GDM1 (cell line): ENCODE measurements at regions not wholly inside any gene's neighbourhood (a gene's known extent, or its start where the extent isn't known, plus 50 kb on each side); places are given as distances from the start of the nearest gene placed in this dataset.
A peak's percentile ranks its signal among the peaks of the same experiment; 100 is the strongest.

ENCODE experiments used
- DNase-seq: peaks from one replicate; lab custom pipeline; 2025; lab: John Stamatoyannopoulos, UW

DNA sequence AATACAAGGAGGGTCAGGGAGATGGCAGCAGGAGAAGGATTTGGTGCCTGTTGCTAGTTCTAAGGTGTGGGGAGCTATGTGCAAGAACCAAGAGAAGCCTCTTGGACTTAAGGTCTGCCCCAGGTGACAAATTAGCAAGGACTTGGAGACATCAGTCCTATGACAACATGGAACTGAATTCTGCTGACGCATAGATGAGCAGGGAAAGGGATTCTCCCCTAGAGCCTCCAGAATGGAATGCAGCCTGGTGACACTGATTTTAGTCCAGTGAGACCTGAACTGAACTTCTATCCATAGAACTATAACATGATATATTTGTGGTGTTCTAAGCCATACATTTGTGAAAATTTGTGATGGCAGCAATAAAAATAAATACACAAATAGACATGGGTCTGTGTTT is 215.6 kb downstream of the ESM1 start:
- DNase-seq, result no peak

DNA sequence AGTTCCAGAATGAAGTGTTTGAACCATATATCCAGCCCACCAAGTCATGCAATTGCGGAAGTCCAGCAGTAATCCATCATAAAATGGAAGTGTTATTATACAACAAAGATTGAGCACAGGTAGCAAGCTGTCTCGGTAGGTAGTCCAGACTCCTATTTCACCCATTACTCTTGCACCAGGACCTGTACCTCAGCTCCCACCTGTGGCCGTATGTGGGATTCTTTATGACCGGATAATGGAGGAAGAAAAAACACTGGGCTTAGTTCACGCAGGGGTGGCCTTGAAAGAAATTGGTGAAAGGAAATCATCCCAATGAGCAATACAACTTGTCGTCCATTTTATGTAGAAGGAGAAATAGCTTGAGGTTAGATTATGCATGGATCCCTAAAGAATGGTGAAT is 216.3 kb downstream of the ESM1 start:
- DNase-seq, result no peak

DNA sequence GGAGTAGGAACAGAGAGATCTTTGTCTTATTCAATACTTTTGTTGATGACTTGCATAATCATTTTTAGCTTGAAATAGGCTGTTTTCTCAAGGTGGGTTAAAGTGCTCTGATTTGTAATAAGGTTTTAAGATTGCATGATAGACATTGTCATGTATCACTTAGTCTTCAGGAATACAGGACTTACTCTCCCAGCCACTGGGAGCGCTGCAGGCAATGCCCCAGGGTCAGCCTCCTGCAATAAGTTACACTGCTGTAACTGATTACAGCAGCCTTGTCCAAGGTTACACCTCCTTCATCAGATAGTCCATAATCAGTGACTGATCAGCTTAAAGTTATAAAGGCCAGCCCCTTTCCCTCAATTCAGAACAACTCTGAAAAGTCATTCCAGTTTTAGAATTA is 218.6 kb downstream of the ESM1 start:
- no peak for DNase-seq

DNA sequence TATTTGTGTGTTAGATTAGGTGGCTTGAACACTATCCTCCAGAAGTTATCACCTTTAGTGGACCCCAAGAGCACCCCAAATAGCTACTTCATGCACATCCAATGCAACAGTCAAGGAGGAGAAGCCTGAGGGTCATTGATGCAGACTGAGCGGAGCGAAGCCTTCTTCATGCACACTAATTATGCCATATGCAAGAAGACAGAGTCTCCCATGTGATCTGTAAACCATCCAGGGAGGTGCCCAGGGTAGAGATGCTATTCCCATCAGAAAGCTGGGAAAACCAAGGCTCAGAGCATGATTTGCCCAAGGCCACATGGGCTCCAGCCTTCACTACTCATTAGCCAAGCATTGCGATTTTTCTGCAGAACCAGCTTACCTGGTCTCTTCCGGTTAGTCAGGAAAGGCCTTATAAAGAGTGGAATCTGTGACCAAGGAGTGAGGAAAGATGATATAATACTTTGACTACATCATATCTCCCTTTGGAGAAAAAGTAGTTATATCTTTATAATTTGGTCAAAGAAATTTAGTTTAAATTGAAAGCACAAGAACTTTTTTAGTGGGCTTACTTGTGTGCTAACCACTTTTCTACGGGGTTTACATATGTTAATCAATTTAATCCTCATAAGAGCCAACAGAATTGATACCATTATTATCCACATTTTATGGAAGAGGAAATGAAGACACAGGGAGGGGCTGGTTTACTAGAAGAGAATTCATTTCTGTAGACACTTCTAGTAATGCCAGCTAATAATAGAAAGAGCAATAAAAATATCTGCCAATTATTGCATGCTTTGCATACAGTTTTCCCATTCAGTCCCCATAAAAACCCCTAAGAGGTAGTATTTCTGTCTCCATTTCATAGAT is 220.0 kb downstream of the ESM1 start:
- DNase-seq, result no peak

DNA sequence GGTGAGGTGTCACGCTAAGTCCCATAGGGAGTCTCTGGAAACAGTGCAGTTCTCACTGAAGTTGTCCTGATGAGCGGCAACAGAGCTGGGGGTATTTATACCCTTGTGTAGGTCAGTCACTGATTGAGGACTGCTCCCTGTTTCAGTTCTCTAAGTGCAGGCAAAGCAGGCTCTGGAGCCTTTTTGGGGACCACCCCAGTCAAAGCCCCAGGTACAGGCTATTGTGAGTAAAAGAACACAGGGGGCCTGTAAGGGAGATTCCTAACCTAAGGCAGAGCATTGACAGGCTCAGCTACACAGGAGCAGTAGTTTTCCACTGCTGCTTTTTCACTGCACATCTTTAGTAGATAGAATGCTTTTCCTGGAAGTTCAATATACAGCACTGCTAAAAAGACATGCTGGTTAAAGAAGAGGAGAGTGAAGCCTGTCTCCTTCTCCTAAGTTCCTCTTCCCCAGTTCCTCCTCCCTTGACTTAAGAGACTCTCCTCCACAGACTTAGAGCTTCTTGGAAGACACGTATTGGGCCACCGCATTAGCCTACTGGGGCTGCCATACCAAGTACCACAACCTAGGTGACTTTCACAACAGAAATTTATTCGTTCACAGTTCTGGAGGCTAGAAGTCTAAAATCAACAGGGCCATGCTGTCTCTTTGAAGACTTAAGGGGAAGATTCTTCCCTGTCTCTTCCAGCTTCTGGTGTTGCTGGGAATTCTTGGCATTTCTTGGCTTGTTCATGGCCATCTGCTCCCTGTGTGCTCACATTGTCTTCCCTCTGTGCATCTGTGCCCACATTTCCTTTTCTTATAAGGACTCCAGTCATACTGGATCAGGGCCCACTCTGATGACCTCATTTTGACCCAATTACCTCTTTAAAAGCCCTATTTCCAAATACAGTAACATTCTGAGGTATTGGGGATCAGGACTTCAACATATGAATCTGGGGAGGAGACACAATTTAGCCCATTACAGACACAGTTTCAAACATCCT is 221.0 kb downstream of the ESM1 start:
- DNase-seq, result no peak

DNA sequence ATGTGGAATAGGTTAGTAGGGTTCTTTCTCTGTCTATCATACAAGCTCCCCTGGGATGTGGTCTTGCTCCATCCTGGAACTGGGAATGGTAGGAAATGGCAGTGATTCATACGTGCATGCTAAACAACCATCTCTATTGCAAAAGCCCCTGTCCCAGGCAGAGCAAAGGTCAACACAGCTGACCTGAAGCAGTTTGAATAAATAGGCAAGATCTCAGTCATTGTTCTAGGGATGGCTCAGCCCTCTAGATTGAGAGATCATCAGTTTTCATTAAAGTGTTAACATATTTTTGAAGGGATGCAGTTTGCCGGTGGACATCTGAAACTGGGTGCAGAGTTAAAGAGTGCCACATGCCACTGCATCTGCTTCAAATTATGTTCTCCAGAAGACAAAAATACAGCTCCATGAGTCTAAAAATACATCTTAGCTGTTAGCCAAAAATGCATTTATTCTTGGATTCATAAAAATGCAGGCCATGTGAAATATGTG is 224.1 kb downstream of the ESM1 start:
- DNase-seq, result no peak

DNA sequence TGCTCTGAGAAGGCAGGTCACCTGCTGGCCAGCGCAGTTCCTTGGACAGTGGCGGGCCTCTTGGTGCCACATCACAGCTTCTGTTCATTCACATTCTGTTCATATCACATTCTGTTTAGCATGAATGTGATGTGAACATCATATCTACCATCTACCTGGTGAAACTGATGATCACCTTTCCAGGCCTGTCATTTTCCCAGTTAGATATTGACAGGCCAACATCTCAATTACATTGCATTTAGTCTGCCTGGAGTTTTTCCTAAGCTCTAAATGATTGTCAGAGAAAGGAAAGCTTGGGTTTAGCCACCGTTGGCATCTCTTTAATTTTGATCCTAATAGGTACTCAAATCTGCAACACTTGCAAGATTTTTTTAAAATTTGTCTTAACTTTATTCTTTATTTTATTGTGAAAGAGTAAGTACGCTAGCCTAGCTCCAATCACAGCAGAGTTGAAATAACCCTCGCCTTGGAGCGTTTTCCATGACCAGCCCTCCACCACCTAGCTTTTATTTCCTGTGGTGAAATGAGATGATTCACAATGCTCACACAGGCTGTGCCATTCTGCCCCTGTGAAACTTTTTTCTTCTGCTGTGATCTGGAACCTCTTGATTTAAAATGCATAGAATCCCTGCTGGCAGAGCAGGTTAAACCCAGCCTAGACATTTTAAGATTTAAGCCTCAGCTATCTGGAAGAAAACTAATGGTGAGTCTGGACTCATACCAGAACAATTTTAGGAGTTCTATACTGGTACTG is 225.0 kb downstream of the ESM1 start:
- DNase-seq, result no peak

DNA sequence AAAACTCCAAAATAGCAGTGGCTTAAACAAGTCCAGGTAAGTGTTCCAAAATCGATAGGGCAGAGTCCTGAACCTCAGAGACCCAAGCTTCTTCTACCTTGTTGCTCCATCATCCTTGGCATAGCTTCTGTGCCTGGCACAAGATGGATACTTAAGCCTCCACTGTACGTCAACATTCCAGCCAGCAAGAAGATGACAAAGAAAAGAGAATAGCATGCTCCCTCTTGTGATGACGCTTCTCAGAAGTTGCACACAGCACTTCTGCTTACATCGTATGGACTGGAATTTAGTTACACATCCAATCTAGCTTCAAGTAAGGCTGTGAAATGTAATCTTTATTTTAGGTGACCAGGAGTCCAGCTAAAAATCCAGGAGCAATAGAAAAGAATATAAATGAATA is 227.4 kb downstream of the ESM1 start:
- no peak for DNase-seq

DNA sequence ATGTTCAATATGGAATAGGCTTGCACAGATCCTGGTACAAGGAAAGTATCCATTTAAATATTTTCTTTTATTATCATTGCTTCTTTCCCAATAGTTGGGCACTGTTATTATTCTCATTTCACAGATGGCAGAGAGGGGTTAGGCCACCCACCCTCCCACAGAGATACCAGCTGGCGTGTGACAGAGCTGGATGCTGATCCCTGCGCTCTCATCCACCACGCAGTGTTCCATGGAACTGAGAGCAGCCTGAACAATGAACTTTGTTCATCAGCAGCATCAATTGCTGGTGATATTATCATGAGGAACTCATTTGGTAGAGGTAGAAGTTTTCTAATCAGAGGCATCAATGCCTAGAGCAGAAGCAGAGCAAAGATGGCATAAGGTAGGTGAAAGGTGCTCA is 227.9 kb downstream of the ESM1 start:
- no peak for DNase-seq

DNA sequence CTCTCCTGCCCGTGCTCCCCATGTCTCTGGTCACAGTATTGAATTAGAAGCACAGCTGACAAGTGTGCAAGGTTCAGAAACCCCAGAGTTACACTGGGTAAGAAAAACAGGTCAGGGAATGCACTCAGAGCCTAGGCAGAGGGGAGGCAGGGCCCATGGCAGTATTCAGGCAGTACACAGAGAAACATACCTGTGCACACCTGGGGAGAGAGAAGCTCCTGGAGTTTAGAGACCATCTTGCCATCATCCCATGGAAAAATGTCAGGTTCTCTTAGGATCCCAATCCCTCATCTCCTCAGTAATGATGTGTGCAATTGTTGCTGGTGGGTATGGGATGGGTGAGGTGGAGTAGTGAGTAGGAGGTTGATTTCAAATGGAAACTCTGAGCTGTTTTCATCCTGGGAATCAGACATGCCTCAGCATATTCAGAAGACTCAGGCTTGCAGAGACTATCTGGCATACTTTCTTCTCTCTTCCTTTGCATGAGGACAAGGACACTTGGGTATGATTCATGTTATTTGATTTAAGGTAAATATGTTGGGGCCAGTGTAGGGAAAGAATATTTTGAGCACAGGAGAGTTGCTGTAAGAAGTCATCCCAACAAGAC is 228.5 kb downstream of the ESM1 start:
- DNase-seq, result no peak

DNA sequence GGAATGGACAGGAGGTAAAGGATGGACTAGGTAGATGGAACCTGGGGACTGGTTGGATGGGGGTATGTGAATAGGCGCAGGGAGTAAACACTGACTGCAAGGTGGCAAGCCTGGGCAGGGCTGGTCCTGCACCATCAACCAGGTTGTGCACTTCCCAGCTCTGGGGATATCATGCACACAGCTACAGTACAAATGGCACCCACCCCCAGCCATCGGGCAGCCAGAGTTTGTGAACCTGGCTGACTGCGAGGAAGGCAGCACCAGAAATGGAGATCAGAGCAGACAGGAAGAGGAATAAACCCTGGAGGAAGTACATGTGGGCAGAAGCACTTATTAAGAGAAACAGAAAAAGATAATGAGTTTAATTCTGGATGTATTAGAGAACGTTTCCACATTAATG is 229.1 kb downstream of the ESM1 start:
- DNase-seq, result no peak

DNA sequence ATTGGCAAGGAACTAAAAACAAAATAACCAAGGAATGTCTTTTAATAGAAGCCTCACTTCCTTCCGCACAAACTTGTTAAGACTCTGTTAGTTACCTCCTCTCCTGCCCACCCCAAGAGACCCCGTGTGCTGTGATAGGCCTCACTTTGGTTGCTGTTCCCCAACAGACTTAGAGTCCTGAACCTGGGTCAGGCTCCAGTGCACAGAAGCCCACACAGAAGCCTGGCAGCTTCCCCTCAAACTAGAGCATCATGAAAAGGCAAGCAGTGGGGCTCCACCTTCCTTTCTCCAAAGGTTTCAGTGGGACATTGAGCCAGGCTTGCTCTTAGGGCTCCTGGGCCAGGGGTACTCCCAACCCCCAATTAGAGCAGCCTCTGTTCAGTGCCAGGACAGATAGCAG is 230.5 kb downstream of the ESM1 start:
- no peak for DNase-seq

DNA sequence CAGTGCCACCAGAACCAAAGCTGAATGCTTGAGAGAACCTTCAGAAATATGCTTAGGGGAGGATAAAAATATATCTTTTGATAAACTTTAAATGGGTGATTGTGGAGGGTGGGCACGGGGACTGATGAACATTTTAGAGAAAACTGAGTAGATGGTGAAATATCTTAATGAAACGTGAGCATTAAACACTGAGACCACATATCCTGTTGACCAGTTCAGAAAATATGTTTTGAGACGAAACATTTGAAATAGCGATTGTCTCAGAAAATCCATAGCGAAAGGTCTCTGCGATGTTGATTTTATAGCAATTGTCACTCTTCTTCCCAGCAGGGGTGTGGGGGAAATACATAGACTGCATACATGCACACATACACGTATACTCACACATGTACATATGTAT is 231.0 kb downstream of the ESM1 start:
- DNase-seq, result no peak

DNA sequence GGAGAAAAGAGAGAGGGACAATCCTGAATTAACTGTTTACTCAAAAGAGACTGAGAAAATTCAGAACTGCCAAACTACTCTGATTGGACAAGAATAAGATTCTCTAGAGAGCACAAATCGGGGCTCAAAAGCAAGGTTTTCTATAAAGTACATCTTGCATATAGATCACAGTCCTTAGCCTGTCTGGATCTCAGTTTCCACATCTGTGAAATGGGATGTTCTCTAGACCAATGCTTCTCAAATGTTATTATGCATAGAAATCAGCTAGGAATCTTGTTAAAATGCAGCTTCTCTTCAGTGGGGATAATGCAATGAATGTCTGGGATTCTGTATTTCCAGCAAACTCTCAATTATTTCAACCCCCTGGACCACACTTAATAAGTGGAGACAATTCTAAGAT is 231.6 kb downstream of the ESM1 start:
- DNase-seq, result no peak

DNA sequence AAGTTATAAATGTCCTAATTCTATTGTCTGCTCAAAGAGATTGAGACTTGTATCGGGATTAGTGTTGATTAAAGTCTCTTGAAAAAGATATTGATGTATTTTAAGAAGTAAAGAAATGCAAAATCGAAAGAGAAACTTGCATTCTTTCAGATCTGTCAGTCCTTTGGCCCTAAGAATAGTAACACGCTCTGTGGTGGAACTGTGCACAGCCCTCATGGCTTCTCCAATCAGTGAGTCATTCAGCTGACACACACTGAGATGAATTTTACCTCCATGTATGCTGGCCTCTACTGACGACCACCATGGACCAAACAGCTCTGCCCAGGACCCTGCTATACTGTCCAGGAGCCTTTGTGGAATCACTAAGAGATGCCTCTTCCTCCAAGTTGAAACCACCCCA is 232.4 kb downstream of the ESM1 start:
- DNase-seq, result peak; percentile 49

DNA sequence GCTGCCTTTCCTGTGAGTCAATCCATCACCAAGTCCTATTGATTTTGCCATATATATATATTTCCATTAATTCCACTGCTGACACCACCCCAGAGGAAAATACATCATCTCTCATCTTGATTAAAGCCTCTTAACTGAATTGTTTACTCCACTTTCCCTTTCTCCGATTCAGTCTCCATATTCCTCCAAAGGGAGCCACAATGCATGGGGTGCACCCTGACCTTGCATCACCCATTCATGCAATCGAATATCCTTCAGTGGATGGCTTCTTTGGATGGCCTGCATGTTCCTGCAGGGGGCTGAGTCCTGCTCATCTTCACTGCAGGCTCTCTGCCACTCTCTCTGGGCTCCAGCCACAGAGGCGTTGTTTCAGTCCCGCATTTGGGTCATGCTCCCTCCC is 231.0 kb downstream of the SNX18 start:
- DNase-seq, result no peak

DNA sequence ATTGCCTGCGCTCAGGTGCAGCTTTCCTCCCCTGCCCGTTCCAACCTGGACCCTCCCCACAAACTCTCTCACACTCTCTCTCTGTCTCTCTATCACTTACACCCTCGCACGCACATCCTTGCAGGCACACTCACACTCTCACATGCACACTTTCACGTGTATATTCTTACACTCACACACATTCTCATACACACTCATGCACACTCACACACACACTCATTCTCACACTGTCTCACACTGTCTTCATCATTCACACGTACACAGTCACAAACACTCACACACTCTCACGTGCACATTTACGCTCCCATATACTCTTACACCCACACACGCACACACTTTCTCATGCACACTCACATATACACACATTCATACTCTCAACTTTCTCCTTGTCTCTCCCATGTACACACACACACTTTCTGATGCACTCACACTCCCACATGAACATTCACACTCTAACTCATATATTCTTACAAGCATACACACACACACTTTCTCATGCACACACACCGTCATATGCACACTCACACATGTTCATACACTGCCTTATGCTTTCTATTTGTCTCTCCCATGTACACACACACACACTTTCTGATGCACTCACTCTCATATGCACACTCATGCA is 229.3 kb downstream of the SNX18 start:
- DNase-seq, result no peak

DNA sequence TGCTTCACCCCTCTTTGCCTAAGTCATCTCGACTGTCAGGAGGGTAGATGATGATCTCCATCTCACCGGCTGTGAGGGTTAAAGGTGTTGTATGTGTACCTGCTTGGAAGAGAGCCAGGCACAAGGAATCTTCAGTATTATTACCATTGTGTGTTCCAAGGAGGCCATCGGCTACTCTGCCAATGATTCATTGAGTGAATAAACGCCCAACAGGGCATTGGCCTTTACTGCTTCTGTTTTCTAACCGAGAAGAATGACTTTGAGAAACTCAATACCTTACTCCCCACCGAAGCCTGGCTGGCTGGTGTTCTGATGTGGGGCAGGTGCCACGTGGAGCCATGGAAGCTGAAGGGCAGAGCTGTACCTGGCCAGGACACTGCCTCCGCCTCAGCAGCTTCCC is 228.8 kb downstream of the SNX18 start:
- no peak for DNase-seq

DNA sequence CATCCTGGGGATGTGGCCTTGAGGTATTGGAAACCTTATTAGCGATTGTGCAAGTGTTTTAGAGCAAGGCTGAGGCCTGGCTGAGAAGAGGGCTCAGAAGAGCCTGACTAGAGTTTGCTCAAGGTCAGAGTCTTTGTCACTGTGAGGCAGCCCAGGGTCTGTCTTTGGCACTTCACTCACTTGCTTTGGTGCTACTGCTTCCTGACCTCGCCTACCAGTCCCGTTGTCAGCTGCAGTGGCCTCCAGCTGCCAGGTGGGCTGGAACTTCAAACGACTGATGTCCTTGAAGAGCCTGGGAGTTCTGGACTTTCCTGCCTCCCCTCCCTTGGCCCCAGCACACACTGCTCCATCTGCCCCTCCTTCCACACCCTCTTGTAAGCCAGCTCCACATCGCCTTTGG is 228.0 kb downstream of the SNX18 start:
- DNase-seq, result no peak

DNA sequence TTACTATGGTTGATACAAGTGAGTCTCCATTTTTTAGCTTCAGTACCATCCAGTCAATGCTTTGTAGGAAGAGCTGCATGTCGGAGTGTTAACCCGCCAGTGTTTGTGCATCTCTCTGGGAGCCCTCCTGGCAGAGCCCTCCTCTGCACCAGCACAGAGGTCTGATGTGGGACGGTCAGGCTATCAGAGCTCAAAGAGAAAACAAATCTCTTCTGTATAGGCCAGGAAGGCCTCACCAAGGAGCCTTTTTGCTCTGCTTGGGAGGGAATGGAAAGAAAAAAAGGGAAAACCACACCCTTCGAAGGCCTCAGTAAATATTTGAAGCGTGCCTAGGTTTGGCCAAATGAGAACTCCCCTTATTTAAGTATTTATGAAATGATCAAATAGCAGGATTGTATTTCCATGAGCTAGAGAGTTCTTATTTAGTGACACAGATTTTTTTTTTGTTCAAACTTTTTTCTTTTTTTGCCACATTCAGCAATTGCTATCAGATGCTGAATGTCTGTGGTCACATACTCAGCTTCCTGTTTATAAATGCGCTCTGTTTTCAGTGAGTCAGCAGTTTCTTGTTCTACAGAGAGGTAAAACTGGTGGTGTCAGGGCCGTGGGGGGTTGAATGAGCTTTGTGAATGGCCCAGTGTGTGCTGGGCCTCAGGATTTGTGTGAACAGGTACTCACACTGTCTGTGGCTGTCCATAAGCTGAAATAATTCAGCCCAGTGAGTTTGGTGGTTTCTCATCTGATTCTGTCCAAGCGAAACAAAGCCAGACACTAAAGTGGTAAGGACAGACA is 226.6 kb downstream of the SNX18 start:
- peak; percentile 28 for DNase-seq
